RWPE2 (cell line): ENCODE measurements at regions not wholly inside any gene's neighbourhood (a gene's known extent, or its start where the extent isn't known, plus 50 kb on each side); places are given as distances from the start of the nearest gene placed in this dataset.
"Not testable (repeated sequence)": the region's sequence is repeated elsewhere in the genome, so short reads cannot be mapped to it uniquely, and the experiment has no call there.

Experiments used
- ATAC-seq: fragments of 200-7000 bp; cut with Tn5 transposase; 3 replicates; pipeline ENCODE4 v1.9.1; 2021; ENCODE audit warnings: low read depth
- DNase-seq: peaks from one replicate; pipeline ENCODE4 v3.0.0-alpha.2; 2020; ENCODE audit warnings: low spot score
- H3K27ac ChIP-seq: fragments of 450-650 bp; 2 replicates; pipeline ENCODE4 v1.5.1; 2017; ENCODE audit warnings: mild to moderate bottlenecking; ENCODE audit not compliant: poor library complexity, severe bottlenecking
- H3K27me3 ChIP-seq: fragments of 250-450 bp; sonication (Bioruptor Pico); 2 replicates; pipeline ENCODE4 v1.5.1; 2021; ENCODE audit warnings: mild to moderate bottlenecking, moderate library complexity; ENCODE audit not compliant: insufficient read depth, poor library complexity, severe bottlenecking
- H3K36me3 ChIP-seq: fragments of 250-450 bp; sonication (Bioruptor Pico); 2 replicates; pipeline ENCODE4 v1.5.1; 2020; ENCODE audit warnings: low read depth, mild to moderate bottlenecking, moderate library complexity
- H3K4me1 ChIP-seq: fragments of 250-450 bp; sonication (Bioruptor Pico); 2 replicates; pipeline ENCODE4 v1.5.1; 2021; ENCODE audit warnings: mild to moderate bottlenecking, moderate library complexity; ENCODE audit not compliant: insufficient read depth, poor library complexity, severe bottlenecking
- H3K4me3 ChIP-seq: fragments of 250-450 bp; sonication (Bioruptor Pico); 2 replicates; pipeline ENCODE4 v1.5.1; 2021; ENCODE audit warnings: mild to moderate bottlenecking, moderate library complexity; ENCODE audit not compliant: severe bottlenecking
- H3K9me3 ChIP-seq: fragments of 250-450 bp; sonication (Bioruptor Pico); 2 replicates; pipeline ENCODE4 v1.5.1; 2021; ENCODE audit warnings: mild to moderate bottlenecking, moderate library complexity; ENCODE audit not compliant: severe bottlenecking
- CTCF ChIP-seq: fragments of 450-650 bp; IDR thresholded peaks from one replicate; pipeline ENCODE4 v1.5.1; 2017; ENCODE audit warnings: mild to moderate bottlenecking, moderate library complexity; ENCODE audit not compliant: poor library complexity, severe bottlenecking

- Histone ChIP-seq H3K4me1 (no peaks in the 10 kb centered on the region), H3K27me3 (no peaks in the 10 kb centered on the region), H3K4me3 (no peak overlapping the region), H3K27ac (no peak overlapping the region), H3K36me3 (no peaks in the 10 kb centered on the region), H3K9me3 (no peaks in the 10 kb centered on the region)
- DNase-seq (no peak), ATAC-seq (no peak)
- no peak for TF ChIP-seq CTCF
Observed at GRCh38 chr1:182331387-182331786, 60.2 kb downstream of the GLUL start.

GRCh38 chr1:182330303-182330702, 61.3 kb downstream of the GLUL start:
- Histone ChIP-seq H3K4me3 (no peak overlapping the region), H3K4me1 (no peaks in the 10 kb centered on the region), H3K36me3 (no peaks in the 10 kb centered on the region), H3K27me3 (no peaks in the 10 kb centered on the region), H3K9me3 (no peaks in the 10 kb centered on the region), H3K27ac (no peak overlapping the region)
- TF ChIP-seq CTCF: no peak
- ATAC-seq (peak; percentile 61), DNase-seq (no peak)

- ATAC-seq (no peak), DNase-seq (no peak)
- Histone ChIP-seq H3K4me1 (no peaks in the 10 kb centered on the region), H3K4me3 (no peak overlapping the region), H3K36me3 (no peaks in the 10 kb centered on the region), H3K9me3 (no peaks in the 10 kb centered on the region), H3K27me3 (no peaks in the 10 kb centered on the region), H3K27ac (no peak overlapping the region)
- TF ChIP-seq CTCF: no peak
Observed at GRCh38 chr1:182329471-182329870, 62.1 kb downstream of the GLUL start.

- no peaks in the 10 kb centered on the region for H3K4me1 ChIP-seq
- no peak overlapping the region for H3K4me3 ChIP-seq
- H3K27me3 ChIP-seq: no peaks in the 10 kb centered on the region
- DNase-seq (no peak), ATAC-seq (no peak)
- TF ChIP-seq CTCF: no peak
- H3K27ac ChIP-seq: no peak overlapping the region
- no peaks in the 10 kb centered on the region for H3K9me3 ChIP-seq
- no peaks in the 10 kb centered on the region for H3K36me3 ChIP-seq
Observed at GRCh38 chr1:182328591-182328990, 63.0 kb downstream of the GLUL start.

- no peak for ATAC-seq
- Histone ChIP-seq H3K36me3 (no peaks in the 10 kb centered on the region), H3K4me1 (no peaks in the 10 kb centered on the region), H3K27me3 (no peaks in the 10 kb centered on the region), H3K27ac (no peak overlapping the region), H3K4me3 (no peak overlapping the region), H3K9me3 (no peaks in the 10 kb centered on the region)
- TF ChIP-seq CTCF: no peak
- no peak for DNase-seq
Observed at GRCh38 chr1:182325339-182325738, 66.3 kb downstream of the GLUL start.

GRCh38 chr1:182321532-182321931, 70.1 kb downstream of the GLUL start:
- H3K36me3 ChIP-seq, H3K27ac ChIP-seq, H3K4me1 ChIP-seq, DNase-seq, H3K27me3 ChIP-seq, H3K9me3 ChIP-seq, H3K4me3 ChIP-seq, ATAC-seq: not testable (repeated sequence)
